ENCODE measurements at regions not wholly inside any gene's neighbourhood (a gene's known extent, or its start where the extent isn't known, plus 50 kb on each side); places are given as distances from the start of the nearest gene placed in this dataset.

- H3K27ac Mint-ChIP-seq (ENCODE audit: unreplicated experiment) = no peak overlapping the region
- no peak for TF ChIP-seq CTCF (IDR thresholded peaks at IDR 0.05)
- H3K9me3 Mint-ChIP-seq (ENCODE audit: unreplicated experiment) = peaks cover 14% of the 10 kb centered on the region
- DNase-seq (ENCODE audit: extremely low spot score, unreplicated experiment) = no peak
- H3K27me3 Mint-ChIP-seq (ENCODE audit: unreplicated experiment) = no peaks in the 10 kb centered on the region
- H3K36me3 Mint-ChIP-seq (ENCODE audit: unreplicated experiment) = no peaks in the 10 kb centered on the region
- peaks cover 12% of the 10 kb centered on the region for H3K4me1 Mint-ChIP-seq (ENCODE audit: unreplicated experiment)
- H3K4me3 Mint-ChIP-seq (ENCODE audit: unreplicated experiment) = no peak overlapping the region
Measured at GRCh38 chr7:136530831-136531230, 337.6 kb upstream of the CHRM2 start.

GRCh38 chr7:136528329-136528728 is 340.1 kb upstream of the CHRM2 start:
- no peaks in the 10 kb centered on the region for H3K27me3 Mint-ChIP-seq (ENCODE audit: unreplicated experiment)
- H3K36me3 Mint-ChIP-seq (ENCODE audit: unreplicated experiment) = no peaks in the 10 kb centered on the region
- H3K9me3 Mint-ChIP-seq (ENCODE audit: unreplicated experiment) = peaks cover 3% of the 10 kb centered on the region
- DNase-seq (ENCODE audit: extremely low spot score, unreplicated experiment) = no peak
- TF ChIP-seq CTCF (IDR thresholded peaks at IDR 0.05) = no peak
- peak overlapping the region; percentile 58 for H3K27ac Mint-ChIP-seq (ENCODE audit: unreplicated experiment)
- no peak overlapping the region for H3K4me3 Mint-ChIP-seq (ENCODE audit: unreplicated experiment)
- H3K4me1 Mint-ChIP-seq (ENCODE audit: unreplicated experiment) = peaks cover 12% of the 10 kb centered on the region

- Mint-ChIP-seq H3K36me3 (ENCODE audit: unreplicated experiment) (no peaks in the 10 kb centered on the region), H3K27ac (ENCODE audit: unreplicated experiment) (peak overlapping the region; percentile 58), H3K9me3 (ENCODE audit: unreplicated experiment) (peaks cover 3% of the 10 kb centered on the region), H3K27me3 (ENCODE audit: unreplicated experiment) (no peaks in the 10 kb centered on the region), H3K4me3 (ENCODE audit: unreplicated experiment) (no peak overlapping the region), H3K4me1 (ENCODE audit: unreplicated experiment) (peaks cover 12% of the 10 kb centered on the region)
- TF ChIP-seq CTCF (IDR thresholded peaks at IDR 0.05) = no peak
- no peak for DNase-seq (ENCODE audit: extremely low spot score, unreplicated experiment)
Measured at GRCh38 chr7:136527554-136527953, 340.9 kb upstream of the CHRM2 start.

- Mint-ChIP-seq H3K9me3 (ENCODE audit: unreplicated experiment) (peaks cover 3% of the 10 kb centered on the region), H3K27ac (ENCODE audit: unreplicated experiment) (no peak overlapping the region), H3K27me3 (ENCODE audit: unreplicated experiment) (no peaks in the 10 kb centered on the region), H3K4me1 (ENCODE audit: unreplicated experiment) (peaks cover 12% of the 10 kb centered on the region), H3K36me3 (ENCODE audit: unreplicated experiment) (no peaks in the 10 kb centered on the region), H3K4me3 (ENCODE audit: unreplicated experiment) (no peak overlapping the region)
- no peak for DNase-seq (ENCODE audit: extremely low spot score, unreplicated experiment)
- TF ChIP-seq CTCF (IDR thresholded peaks at IDR 0.05) = no peak
Measured at GRCh38 chr7:136526408-136527105, 341.9 kb upstream of the CHRM2 start.

- no peaks in the 10 kb centered on the region for H3K36me3 Mint-ChIP-seq (ENCODE audit: unreplicated experiment)
- no peak overlapping the region for H3K27ac Mint-ChIP-seq (ENCODE audit: unreplicated experiment)
- no peak for TF ChIP-seq CTCF (IDR thresholded peaks at IDR 0.05)
- no peak for DNase-seq (ENCODE audit: extremely low spot score, unreplicated experiment)
- H3K4me3 Mint-ChIP-seq (ENCODE audit: unreplicated experiment) = no peak overlapping the region
- H3K27me3 Mint-ChIP-seq (ENCODE audit: unreplicated experiment) = peaks cover 8% of the 10 kb centered on the region
- peaks cover 10% of the 10 kb centered on the region for H3K4me1 Mint-ChIP-seq (ENCODE audit: unreplicated experiment)
- peaks cover 2% of the 10 kb centered on the region for H3K9me3 Mint-ChIP-seq (ENCODE audit: unreplicated experiment)
Measured at GRCh38 chr7:136523571-136523970, 344.9 kb upstream of the CHRM2 start.

Measured in osteocyte (in vitro differentiated cells).